ENCODE measurements at regions not wholly inside any gene's neighbourhood (a gene's known extent, or its start where the extent isn't known, plus 50 kb on each side); places are given as distances from the start of the nearest gene placed in this dataset.

DNA sequence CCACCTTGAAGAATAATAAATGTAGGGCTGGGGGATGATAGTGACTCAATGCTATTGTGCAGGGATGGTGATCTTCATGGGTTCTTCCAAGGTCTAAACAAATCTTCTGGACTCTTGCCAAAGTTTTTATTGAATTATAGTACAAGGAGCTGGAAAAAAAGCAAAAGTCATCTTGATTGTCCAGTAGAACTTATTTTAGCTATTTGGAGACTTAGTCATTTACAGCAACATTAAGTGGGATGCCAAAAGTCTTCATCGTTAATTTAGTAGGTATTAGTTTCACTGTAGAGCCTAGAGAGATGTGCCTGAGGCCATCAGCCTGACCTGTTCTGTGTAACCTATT is 212.9 kb upstream of the TBX18 start:
- TF ChIP-seq EZH2 (IDR thresholded peaks at IDR 0.05; ENCODE audit: borderline replicate concordance, low read depth, low read length) (no peak), POLR2A (conservative IDR thresholded peaks at IDR 0.05) (no peak), GATAD2A (IDR thresholded peaks at IDR 0.05) (no peak), NCOA2 (IDR thresholded peaks at IDR 0.05; ENCODE audit: partially characterized antibody in 2 of 2) (no peak), PHB2 (IDR thresholded peaks at IDR 0.05; ENCODE audit: low read depth) (no peak), CTCF (IDR thresholded peaks at IDR 0.05 in 2 of 3, conservative IDR thresholded peaks at IDR 0.05 in 1 of 3; ENCODE audit: insufficient read depth in 2 of 3, low read depth in 1 of 3, low read length in 3 of 3) (no peak), EHMT2 (IDR thresholded peaks at IDR 0.05) (no peak), CHD7 (IDR thresholded peaks at IDR 0.05; ENCODE audit: low read depth, low read length) (no peak), ZNF561 (CRISPR knock-in tag; conservative IDR thresholded peaks at IDR 0.05) (no peak)
- TF ChIP-seq, protein P1, sequence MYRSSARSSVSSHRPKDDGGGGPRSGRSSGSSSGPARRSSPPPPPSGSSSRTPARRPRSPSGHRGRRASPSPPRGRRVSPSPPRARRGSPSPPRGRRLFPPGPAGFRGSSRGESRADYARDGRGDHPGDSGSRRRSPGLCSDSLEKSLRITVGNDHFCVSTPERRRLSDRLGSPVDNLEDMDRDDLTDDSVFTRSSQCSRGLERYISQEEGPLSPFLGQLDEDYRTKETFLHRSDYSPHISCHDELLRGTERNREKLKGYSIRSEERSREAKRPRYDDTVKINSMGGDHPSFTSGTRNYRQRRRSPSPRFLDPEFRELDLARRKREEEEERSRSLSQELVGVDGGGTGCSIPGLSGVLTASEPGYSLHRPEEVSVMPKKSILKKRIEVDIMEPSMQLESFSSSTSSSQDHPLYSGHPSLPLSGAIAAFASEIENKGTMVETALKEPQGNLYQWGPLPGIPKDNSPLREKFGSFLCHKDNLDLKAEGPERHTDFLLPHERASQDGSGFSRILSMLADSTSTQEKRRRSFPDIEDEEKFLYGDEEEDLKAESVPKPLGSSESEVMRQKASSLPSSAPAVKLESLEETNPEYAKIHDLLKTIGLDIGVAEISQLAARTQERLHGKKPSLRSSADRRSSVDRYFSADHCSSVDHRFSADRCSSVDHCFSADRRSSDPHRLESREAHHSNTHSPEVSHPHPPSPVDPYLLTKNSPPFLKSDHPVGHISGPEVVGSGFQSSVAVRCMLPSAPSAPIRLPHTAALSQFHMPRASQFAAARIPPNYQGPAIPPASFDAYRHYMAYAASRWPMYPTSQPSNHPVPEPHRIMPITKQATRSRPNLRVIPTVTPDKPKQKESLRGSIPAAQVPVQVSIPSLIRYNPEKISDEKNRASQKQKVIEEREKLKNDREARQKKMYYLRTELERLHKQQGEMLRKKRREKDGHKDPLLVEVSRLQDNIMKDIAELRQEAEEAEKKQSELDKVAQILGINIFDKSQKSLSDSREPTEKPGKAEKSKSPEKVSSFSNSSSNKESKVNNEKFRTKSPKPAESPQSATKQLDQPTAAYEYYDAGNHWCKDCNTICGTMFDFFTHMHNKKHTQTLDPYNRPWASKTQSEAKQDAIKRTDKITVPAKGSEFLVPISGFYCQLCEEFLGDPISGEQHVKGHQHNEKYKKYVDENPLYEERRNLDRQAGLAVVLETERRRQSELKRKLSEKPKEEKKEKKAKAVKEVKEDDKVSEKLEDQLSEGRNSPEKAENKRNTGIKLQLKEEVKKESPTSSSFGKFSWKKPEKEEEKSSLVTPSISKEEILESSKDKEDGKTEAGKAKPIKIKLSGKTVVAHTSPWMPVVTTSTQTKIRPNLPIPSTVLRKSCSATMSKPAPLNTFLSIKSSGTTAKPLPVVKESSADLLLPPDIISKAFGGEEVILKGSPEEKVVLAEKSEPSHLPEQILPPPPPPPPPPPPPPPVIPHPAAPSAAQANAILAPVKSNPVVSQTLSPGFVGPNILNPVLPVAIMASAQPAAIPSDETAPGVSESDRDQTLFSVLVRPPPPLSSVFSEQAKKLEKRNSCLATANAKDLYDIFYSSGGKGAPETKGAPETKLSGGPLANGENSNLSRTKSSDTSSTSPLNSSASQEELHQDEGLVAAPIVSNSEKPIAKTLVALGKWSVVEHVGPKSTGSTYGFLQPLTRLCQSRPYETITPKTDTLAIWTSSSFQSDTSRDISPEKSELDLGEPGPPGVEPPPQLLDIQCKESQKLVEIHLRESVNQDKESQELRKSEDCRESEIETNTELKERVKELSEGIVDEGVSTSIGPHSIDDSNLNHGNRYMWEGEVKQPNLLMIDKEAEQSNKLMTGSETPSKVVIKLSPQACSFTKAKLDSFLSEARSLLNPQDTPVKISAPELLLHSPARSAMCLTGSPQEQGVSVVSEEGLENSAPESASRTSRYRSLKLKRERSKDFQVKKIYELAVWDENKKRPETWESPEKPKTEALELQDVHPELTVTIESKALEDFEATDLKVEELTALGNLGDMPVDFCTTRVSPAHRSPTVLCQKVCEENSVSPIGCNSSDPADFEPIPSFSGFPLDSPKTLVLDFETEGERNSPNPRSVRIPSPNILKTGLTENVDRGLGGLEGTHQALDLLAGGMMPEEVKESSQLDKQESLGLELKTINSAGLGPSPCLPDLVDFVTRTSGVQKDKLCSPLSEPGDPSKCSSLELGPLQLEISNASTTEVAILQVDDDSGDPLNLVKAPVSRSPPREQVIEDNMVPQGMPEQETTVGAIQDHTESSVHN (IDR thresholded peaks at IDR 0.05; ENCODE audit: borderline replicate concordance in 1 of 2, low read depth in 1 of 2): no peak

Data from K562 (cell line).